ENCODE measurements at regions not wholly inside any gene's neighbourhood (a gene's known extent, or its start where the extent isn't known, plus 50 kb on each side); places are given as distances from the start of the nearest gene placed in this dataset.

DNA sequence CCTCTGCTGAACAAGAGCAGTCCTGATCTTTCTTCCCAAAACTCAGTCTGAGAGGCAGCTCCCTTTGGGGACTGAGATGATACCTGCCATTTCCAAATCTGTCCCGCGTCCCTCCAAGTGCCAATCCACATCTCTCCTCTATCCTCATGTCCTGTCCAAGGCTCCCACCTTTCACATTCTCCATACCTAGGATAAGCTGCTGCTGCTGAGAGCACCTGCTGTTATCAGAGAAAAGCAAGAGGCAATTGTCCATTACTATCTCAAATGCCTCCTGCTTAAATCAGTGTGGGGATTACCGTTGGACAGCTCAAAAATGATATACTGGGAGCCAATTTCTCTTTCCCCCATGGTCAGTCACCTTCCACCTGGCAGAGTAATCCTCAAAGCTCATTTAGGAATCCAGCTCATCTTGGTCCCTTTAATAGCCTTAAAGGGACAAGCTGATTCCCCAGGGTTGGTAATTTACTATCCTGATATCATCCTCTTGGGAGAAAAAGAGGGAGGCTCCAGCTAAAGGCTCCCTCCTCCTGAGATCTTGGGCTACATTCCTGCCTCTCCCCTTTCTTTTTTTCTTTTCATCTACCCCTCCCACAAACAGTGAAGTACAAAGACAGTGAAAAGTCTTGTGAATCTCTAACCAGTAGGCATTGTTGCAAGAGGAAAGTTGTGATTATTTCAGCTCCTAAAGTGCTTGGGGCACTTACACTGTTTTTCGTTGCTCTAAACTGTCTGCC, 278.1 kb upstream of the CAMK1G start:
- DNase-seq = no peak
- H3K27me3 ChIP-seq (ENCODE audit: control insufficient read depth in 1 of 2, insufficient read depth in 2 of 2, low read length in 2 of 2) = peaks cover 0 to 8% of the 10 kb centered on the region in 2 experiments
- POLR2A ChIA-PET = no interaction called here
- no peak for ATAC-seq (ENCODE audit: poor library complexity)
- TF ChIP-seq CTCF (IDR thresholded peaks at IDR 0.05) = no peak
- Mint-ChIP-seq H3K4me1 (ENCODE audit: low read depth) (no peaks in the 10 kb centered on the region), H3K36me3 (ENCODE audit: low read depth) (no peaks in the 10 kb centered on the region), H3K27me3 (peaks cover 55% of the 10 kb centered on the region), H3K4me3 (no peak overlapping the region), H3K27ac (no peak overlapping the region), H3K9me3 (no peaks in the 10 kb centered on the region)
- H3K9me3 ChIP-seq (ENCODE audit: control insufficient read depth in 1 of 2, insufficient read depth in 1 of 2, low read length in 2 of 2) = no peaks in the 10 kb centered on the region
- no peak overlapping the region for H3K4me3 ChIP-seq (ENCODE audit: low read length)
- intact Hi-C loops (cut with DNase I, micrococcal nuclease) = no loop called here
- H3K27ac ChIP-seq (ENCODE audit: low read depth in 1 of 2, low read length in 2 of 2) = no peak overlapping the region
- CTCF ChIA-PET = no interaction called here
- no peaks in the 10 kb centered on the region for H3K36me3 ChIP-seq (ENCODE audit: insufficient read depth, low read length)
- H3K4me1 ChIP-seq (ENCODE audit: insufficient read depth, low read length) = no peaks in the 10 kb centered on the region

GRCh38 chr1:209307846-209308245, 275.7 kb upstream of the CAMK1G start:
- Histone ChIP-seq H3K9me3 (ENCODE audit: control insufficient read depth in 1 of 2, insufficient read depth in 1 of 2, low read length in 2 of 2) (no peaks in the 10 kb centered on the region), H3K36me3 (ENCODE audit: insufficient read depth, low read length) (no peaks in the 10 kb centered on the region), H3K27me3 (ENCODE audit: control insufficient read depth in 1 of 2, insufficient read depth in 2 of 2, low read length in 2 of 2) (peaks cover 0 to 3% of the 10 kb centered on the region in 2 experiments), H3K4me3 (ENCODE audit: low read length) (no peak overlapping the region), H3K4me1 (ENCODE audit: insufficient read depth, low read length) (no peaks in the 10 kb centered on the region), H3K27ac (ENCODE audit: low read depth in 1 of 2, low read length in 2 of 2) (no peak overlapping the region)
- Mint-ChIP-seq H3K4me3 (no peak overlapping the region), H3K4me1 (ENCODE audit: low read depth) (no peaks in the 10 kb centered on the region), H3K36me3 (ENCODE audit: low read depth) (no peaks in the 10 kb centered on the region), H3K27me3 (peaks cover 49% of the 10 kb centered on the region), H3K9me3 (no peaks in the 10 kb centered on the region), H3K27ac (no peak overlapping the region)
- DNase-seq = no peak
- POLR2A ChIA-PET = no interaction called here
- no peak for TF ChIP-seq CTCF (IDR thresholded peaks at IDR 0.05)
- CTCF ChIA-PET = no interaction called here
- ATAC-seq (ENCODE audit: poor library complexity) = no peak
- intact Hi-C loops (cut with DNase I, micrococcal nuclease) = no loop called here

- CTCF ChIA-PET = no interaction called here
- H3K27me3 ChIP-seq (ENCODE audit: control insufficient read depth in 1 of 2, insufficient read depth in 2 of 2, low read length in 2 of 2) = peaks cover 0 to 3% of the 10 kb centered on the region in 2 experiments
- DNase-seq (no peak), ATAC-seq (ENCODE audit: poor library complexity) (no peak)
- H3K4me3 ChIP-seq (ENCODE audit: low read length) = no peak overlapping the region
- peaks cover 41% of the 10 kb centered on the region for H3K27me3 Mint-ChIP-seq
- H3K9me3 ChIP-seq (ENCODE audit: control insufficient read depth in 1 of 2, insufficient read depth in 1 of 2, low read length in 2 of 2) = no peaks in the 10 kb centered on the region
- intact Hi-C loops (cut with DNase I, micrococcal nuclease) = no loop called here
- POLR2A ChIA-PET = no interaction called here
- no peak overlapping the region for H3K27ac ChIP-seq (ENCODE audit: low read depth in 1 of 2, low read length in 2 of 2)
- no peaks in the 10 kb centered on the region for H3K4me1 Mint-ChIP-seq (ENCODE audit: low read depth)
- no peak overlapping the region for H3K27ac Mint-ChIP-seq
- TF ChIP-seq CTCF (IDR thresholded peaks at IDR 0.05) = no peak
- no peaks in the 10 kb centered on the region for H3K36me3 ChIP-seq (ENCODE audit: insufficient read depth, low read length)
- no peaks in the 10 kb centered on the region for H3K4me1 ChIP-seq (ENCODE audit: insufficient read depth, low read length)
- no peak overlapping the region for H3K4me3 Mint-ChIP-seq
- no peaks in the 10 kb centered on the region for H3K36me3 Mint-ChIP-seq (ENCODE audit: low read depth)
- H3K9me3 Mint-ChIP-seq = no peaks in the 10 kb centered on the region
Observed at GRCh38 chr1:209309198-209309597, 274.3 kb upstream of the CAMK1G start.
